Endothelial cell of umbilical vein (primary cell): ENCODE measurements at regions not wholly inside any gene's neighbourhood (a gene's known extent, or its start where the extent isn't known, plus 50 kb on each side); places are given as distances from the start of the nearest gene placed in this dataset.

ENCODE experiments used
- JUN ChIP-seq: IDR thresholded peaks from 2 replicates; pipeline ENCODE4 v1.6.1; 2011; ENCODE audit warnings: borderline replicate concordance, low read depth; ENCODE audit not compliant: insufficient read length, insufficient read depth
- MYC ChIP-seq: IDR thresholded peaks from one replicate; pipeline ENCODE4 v1.6.1; 2011; ENCODE audit warnings: mild to moderate bottlenecking, low read depth, low read length
- POLR2A ChIP-seq: IDR thresholded peaks from 2 replicates; pipeline ENCODE4 v1.6.1; 2012; ENCODE audit warnings: low read depth, mild to moderate bottlenecking, control low read depth, low read length
- POLR2AphosphoS5 ChIP-seq: IDR thresholded peaks from 2 replicates; pipeline ENCODE4 v1.6.1; 2012; ENCODE audit warnings: low read depth, mild to moderate bottlenecking, control low read depth, low read length, moderate library complexity; ENCODE audit not compliant: insufficient read depth
- TF ChIP-seq, protein P1 (sequence below), 2 donors: IDR thresholded peaks; 1 replicate in 1 of 2; 2 replicates in 1 of 2; pipeline ENCODE4 v1.5.1; 2011; ENCODE audit warnings: low read length in 2 of 2, mild to moderate bottlenecking in 2 of 2, moderate library complexity in 2 of 2, control low read depth in 1 of 2, inconsistent platforms in 1 of 2, low read depth in 1 of 2; ENCODE audit not compliant: insufficient read depth in 1 of 2; ENCODE audit errors: extremely low read depth in 1 of 2
- TF ChIP-seq, protein P2 (sequence below): IDR thresholded peaks from 2 replicates; pipeline ENCODE4 v1.6.1; 2011; ENCODE audit not compliant: insufficient read depth, insufficient read length

DNA sequence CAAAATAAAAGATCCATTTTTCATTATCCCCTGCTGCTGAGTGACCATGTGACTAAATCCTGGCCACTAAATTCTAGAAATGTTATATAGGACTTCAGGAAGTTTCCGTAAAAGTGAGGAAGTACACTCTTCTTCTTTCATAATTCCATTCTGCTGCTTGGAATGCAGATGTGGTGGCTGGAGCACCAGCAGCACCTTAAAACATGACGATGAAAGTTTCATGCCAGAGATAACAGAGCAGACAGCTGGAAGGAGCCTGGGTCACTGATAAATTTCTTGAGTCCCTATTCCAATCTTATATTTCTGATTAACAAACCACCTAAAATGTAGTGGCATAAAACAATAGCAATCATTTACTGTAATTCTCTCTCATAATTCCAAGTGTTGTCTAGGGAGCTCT, 238.7 kb downstream of the TBL1XR1 start:
- TF ChIP-seq, protein P1, sequence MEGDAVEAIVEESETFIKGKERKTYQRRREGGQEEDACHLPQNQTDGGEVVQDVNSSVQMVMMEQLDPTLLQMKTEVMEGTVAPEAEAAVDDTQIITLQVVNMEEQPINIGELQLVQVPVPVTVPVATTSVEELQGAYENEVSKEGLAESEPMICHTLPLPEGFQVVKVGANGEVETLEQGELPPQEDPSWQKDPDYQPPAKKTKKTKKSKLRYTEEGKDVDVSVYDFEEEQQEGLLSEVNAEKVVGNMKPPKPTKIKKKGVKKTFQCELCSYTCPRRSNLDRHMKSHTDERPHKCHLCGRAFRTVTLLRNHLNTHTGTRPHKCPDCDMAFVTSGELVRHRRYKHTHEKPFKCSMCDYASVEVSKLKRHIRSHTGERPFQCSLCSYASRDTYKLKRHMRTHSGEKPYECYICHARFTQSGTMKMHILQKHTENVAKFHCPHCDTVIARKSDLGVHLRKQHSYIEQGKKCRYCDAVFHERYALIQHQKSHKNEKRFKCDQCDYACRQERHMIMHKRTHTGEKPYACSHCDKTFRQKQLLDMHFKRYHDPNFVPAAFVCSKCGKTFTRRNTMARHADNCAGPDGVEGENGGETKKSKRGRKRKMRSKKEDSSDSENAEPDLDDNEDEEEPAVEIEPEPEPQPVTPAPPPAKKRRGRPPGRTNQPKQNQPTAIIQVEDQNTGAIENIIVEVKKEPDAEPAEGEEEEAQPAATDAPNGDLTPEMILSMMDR (IDR thresholded peaks at IDR 0.05; ENCODE audit: extremely low read depth in 1 of 2, insufficient read depth in 1 of 2, low read depth in 1 of 2, low read length in 2 of 2), result no peak
- no peak for TF ChIP-seq POLR2A
- no peak for TF ChIP-seq POLR2AphosphoS5
- no peak for TF ChIP-seq JUN
- TF ChIP-seq, protein P2, sequence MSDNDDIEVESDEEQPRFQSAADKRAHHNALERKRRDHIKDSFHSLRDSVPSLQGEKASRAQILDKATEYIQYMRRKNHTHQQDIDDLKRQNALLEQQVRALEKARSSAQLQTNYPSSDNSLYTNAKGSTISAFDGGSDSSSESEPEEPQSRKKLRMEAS, result no peak
- TF ChIP-seq MYC, result no peak
